Endodermal cell (in vitro differentiated cells): ENCODE measurements at regions not wholly inside any gene's neighbourhood (a gene's known extent, or its start where the extent isn't known, plus 50 kb on each side); places are given as distances from the start of the nearest gene placed in this dataset.

ENCODE experiments used
- DNase-seq: peaks from one replicate; pipeline ENCODE4 v3.0.0-alpha.2; 2017
- H3K27ac ChIP-seq: 2 replicates; pipeline ENCODE4 v1.5.1; 2013; ENCODE audit warnings: mild to moderate bottlenecking, low read depth, low read length, moderate library complexity
- H3K27me3 ChIP-seq: 2 replicates; pipeline ENCODE4 v1.6.1; 2013; ENCODE audit warnings: mild to moderate bottlenecking, low read length, moderate library complexity; ENCODE audit not compliant: insufficient read depth, control insufficient read depth, poor library complexity, severe bottlenecking
- H3K36me3 ChIP-seq: 2 replicates; pipeline ENCODE4 v1.7.0; 2013; ENCODE audit warnings: mild to moderate bottlenecking, low read length, moderate library complexity; ENCODE audit not compliant: control insufficient read depth, insufficient read depth
- H3K4me1 ChIP-seq: one replicate; pipeline ENCODE4 v1.7.0; 2013; ENCODE audit warnings: low read length; ENCODE audit not compliant: control insufficient read depth, insufficient read depth
- H3K4me3 ChIP-seq: 2 replicates; pipeline ENCODE4 v1.5.1; 2013; ENCODE audit warnings: mild to moderate bottlenecking, low read length, moderate library complexity
- H3K9ac ChIP-seq: 2 replicates; pipeline ENCODE4 v1.6.1; 2013; ENCODE audit warnings: mild to moderate bottlenecking, low read length, moderate library complexity; ENCODE audit not compliant: poor library complexity, severe bottlenecking; ENCODE audit errors: extremely low read depth
- H3K9me3 ChIP-seq: 2 replicates; pipeline ENCODE4 v1.6.1; 2013; ENCODE audit warnings: mild to moderate bottlenecking, low read length, moderate library complexity; ENCODE audit not compliant: control insufficient read depth
- H3K27ac Mint-ChIP-seq: 2 replicates; pipeline ENCODE4 v1.8.0; 2020; ENCODE audit warnings: mixed read lengths
- H3K27me3 Mint-ChIP-seq: 2 replicates; pipeline ENCODE4 v1.8.0; 2021; ENCODE audit warnings: mild to moderate bottlenecking, mixed read lengths; ENCODE audit not compliant: insufficient read depth
- H3K36me3 Mint-ChIP-seq: 2 replicates; pipeline ENCODE4 v1.8.0; 2020; ENCODE audit warnings: low read depth, mixed read lengths
- H3K4me1 Mint-ChIP-seq: 2 replicates; pipeline ENCODE4 v1.8.0; 2020; ENCODE audit warnings: mixed read lengths
- H3K4me3 Mint-ChIP-seq: 2 replicates; pipeline ENCODE4 v1.8.0; 2020; ENCODE audit warnings: mild to moderate bottlenecking, moderate library complexity, mixed read lengths
- H3K9me3 Mint-ChIP-seq: 2 replicates; pipeline ENCODE4 v1.8.0; 2020; ENCODE audit warnings: mild to moderate bottlenecking, mixed read lengths
- CTCF ChIP-seq: fragments of 200-600 bp; sonication (generic); conservative IDR thresholded peaks from 2 replicates; pipeline ENCODE4 v1.5.0; 2021; ENCODE audit warnings: antibody characterized with exemption, mild to moderate bottlenecking
- WGBS, 2 experiments: methylation state at CpG; one replicate each; pipeline versions ENCODE4 v1.1.5 to v1.1.7; 2013; ENCODE audit warnings: missing lambda C conversion rate in 2 of 2, mixed read lengths in 1 of 2; ENCODE audit not compliant: insufficient coverage in 1 of 2, insufficient read length in 1 of 2; 5-methylcytosine and 5-hydroxymethylcytosine counted together

GRCh38 chr12:127712561-127712960 is 554.4 kb upstream of the TMEM132C start:
- no peaks in the 10 kb centered on the region for H3K36me3 ChIP-seq
- Mint-ChIP-seq H3K27ac (no peak overlapping the region), H3K36me3 (no peaks in the 10 kb centered on the region), H3K4me1 (peaks cover 2% of the 10 kb centered on the region), H3K27me3 (no peaks in the 10 kb centered on the region), H3K9me3 (no peaks in the 10 kb centered on the region), H3K4me3 (no peak overlapping the region)
- no peak overlapping the region for H3K4me3 ChIP-seq
- no peak for TF ChIP-seq CTCF
- 67% methylated on average over 1 of the region's 2 CpGs; no CpG with 5 or more reads in 1 of the 2 experiments for WGBS, 2 experiments
- no peaks in the 10 kb centered on the region for H3K9me3 ChIP-seq
- no peak overlapping the region for H3K27ac ChIP-seq
- H3K4me1 ChIP-seq: no peaks in the 10 kb centered on the region
- DNase-seq: no peak
- no peaks in the 10 kb centered on the region for H3K27me3 ChIP-seq
- H3K9ac ChIP-seq: no peak overlapping the region

- Histone ChIP-seq H3K4me1 (no peaks in the 10 kb centered on the region), H3K9me3 (no peaks in the 10 kb centered on the region), H3K4me3 (no peak overlapping the region), H3K36me3 (no peaks in the 10 kb centered on the region), H3K9ac (no peak overlapping the region), H3K27ac (no peak overlapping the region), H3K27me3 (no peaks in the 10 kb centered on the region)
- no peak for DNase-seq
- H3K4me1 Mint-ChIP-seq: peaks cover 2% of the 10 kb centered on the region
- no peak overlapping the region for H3K4me3 Mint-ChIP-seq
- no peak for TF ChIP-seq CTCF
- no peaks in the 10 kb centered on the region for H3K36me3 Mint-ChIP-seq
- H3K27me3 Mint-ChIP-seq: no peaks in the 10 kb centered on the region
- 80 to 81% methylated on average over 1 to 2 of the region's 2 CpGs for WGBS, 2 experiments
- H3K9me3 Mint-ChIP-seq: no peaks in the 10 kb centered on the region
- no peak overlapping the region for H3K27ac Mint-ChIP-seq
These were observed 550.8 kb upstream of the TMEM132C start for GRCh38 chr12:127716166-127716565.

- WGBS, 2 experiments: 92 to 97% methylated on average over 2 to 4 of the region's 4 CpGs
- no peak overlapping the region for H3K4me3 Mint-ChIP-seq
- H3K4me1 ChIP-seq: no peaks in the 10 kb centered on the region
- H3K27me3 ChIP-seq: no peaks in the 10 kb centered on the region
- no peak overlapping the region for H3K4me3 ChIP-seq
- H3K9ac ChIP-seq: no peak overlapping the region
- no peaks in the 10 kb centered on the region for H3K27me3 Mint-ChIP-seq
- H3K36me3 ChIP-seq: no peaks in the 10 kb centered on the region
- TF ChIP-seq CTCF: no peak
- H3K27ac ChIP-seq: no peak overlapping the region
- H3K9me3 ChIP-seq: no peaks in the 10 kb centered on the region
- no peaks in the 10 kb centered on the region for H3K9me3 Mint-ChIP-seq
- no peak overlapping the region for H3K27ac Mint-ChIP-seq
- H3K4me1 Mint-ChIP-seq: peaks cover 2% of the 10 kb centered on the region
- DNase-seq: no peak
- no peaks in the 10 kb centered on the region for H3K36me3 Mint-ChIP-seq
These were observed 549.7 kb upstream of the TMEM132C start for GRCh38 chr12:127717278-127717677.
